HAP-1 (cell line): ENCODE measurements at regions not wholly inside any gene's neighbourhood (a gene's known extent, or its start where the extent isn't known, plus 50 kb on each side); places are given as distances from the start of the nearest gene placed in this dataset.
"Not testable (repeated sequence)": the region's sequence is repeated elsewhere in the genome, so short reads cannot be mapped to it uniquely, and the experiment has no call there.

Experiments
- DNase-seq, 2 experiments: peaks; one replicate each; pipeline ENCODE4 v3.0.0-alpha.2; 2016 to 2020; ENCODE audit warnings: low spot score in 2 of 2
- H3K27me3 ChIP-seq: fragments of 250-450 bp; sonication (Bioruptor Pico); 2 replicates; pipeline ENCODE4 v1.5.1; 2020; ENCODE audit warnings: low read depth, mild to moderate bottlenecking, moderate library complexity
- H3K36me3 ChIP-seq: fragments of 250-450 bp; sonication (Bioruptor Pico); replicated peaks from 2 replicates; pipeline ENCODE4 v1.5.1; 2020; ENCODE audit warnings: mild to moderate bottlenecking
- H3K4me1 ChIP-seq: fragments of 250-450 bp; sonication (Bioruptor Pico); 2 replicates; pipeline ENCODE4 v1.5.1; 2020; ENCODE audit warnings: mild to moderate bottlenecking
- H3K4me3 ChIP-seq: fragments of 250-450 bp; sonication (Bioruptor Pico); 2 replicates; pipeline ENCODE4 v1.5.1; 2020; ENCODE audit warnings: mild to moderate bottlenecking, moderate library complexity
- H3K9me3 ChIP-seq: fragments of 250-450 bp; sonication (Bioruptor Pico); 2 replicates; pipeline ENCODE4 v1.5.1; 2020; ENCODE audit warnings: mild to moderate bottlenecking, moderate library complexity
- in situ Hi-C: fragments of 300-500 bp; cut with MboI; formaldehyde crosslinking; loops from 3 replicates; pipeline ENCODE4 v1.14.3; 2020; ENCODE audit warnings: low sequenced_read_pairs, inconsistent platforms, mixed read lengths

DNA sequence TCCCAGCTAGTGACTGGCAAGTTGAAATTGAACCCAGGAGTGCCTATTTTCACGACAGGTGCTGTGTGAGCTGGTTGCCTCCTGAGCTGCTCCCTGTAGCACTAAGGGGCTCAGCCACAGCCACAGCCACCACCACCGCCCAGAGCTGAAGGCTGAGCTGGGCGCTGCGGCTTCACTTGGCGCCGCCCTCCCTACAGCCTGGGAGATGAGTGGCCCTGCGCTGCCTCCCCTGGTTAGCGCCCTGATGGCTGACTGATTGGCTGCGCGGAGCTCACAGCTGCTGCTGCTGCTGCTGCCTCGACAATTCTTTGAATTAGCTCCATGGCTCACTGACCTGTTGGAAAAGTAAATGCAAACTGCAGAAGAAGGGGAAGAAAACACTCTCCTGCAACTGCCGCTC, 91.8 kb upstream of the TMEM132E start:
- Histone ChIP-seq H3K4me1 (no peaks in the 10 kb centered on the region), H3K27me3 (no peaks in the 10 kb centered on the region), H3K4me3 (no peak overlapping the region), H3K9me3 (no peaks in the 10 kb centered on the region), H3K36me3 (no peaks in the 10 kb centered on the region)
- in situ Hi-C loops = no loop called here
- DNase-seq = no peak

DNA sequence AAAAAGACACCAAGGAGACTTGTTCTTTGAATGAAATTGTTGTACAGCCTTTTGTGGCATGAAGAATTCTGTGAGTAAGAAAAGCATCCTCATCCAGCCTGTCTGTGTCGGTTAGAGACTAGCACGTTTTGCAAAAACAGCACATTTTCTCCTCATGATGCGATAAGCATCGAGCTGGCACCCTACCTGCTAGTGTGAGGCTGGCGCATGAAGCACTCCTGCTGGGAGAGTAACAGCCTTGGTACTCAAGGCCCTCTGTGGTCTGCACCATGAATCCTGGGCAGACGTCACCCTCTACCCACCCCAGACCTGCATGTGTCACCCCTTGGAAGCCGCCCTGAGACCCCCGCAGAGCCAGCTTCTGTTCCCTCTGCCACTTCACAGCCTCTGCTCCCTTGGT, 92.6 kb upstream of the TMEM132E start:
- Histone ChIP-seq H3K9me3 (no peaks in the 10 kb centered on the region), H3K4me1 (no peaks in the 10 kb centered on the region), H3K36me3 (no peaks in the 10 kb centered on the region), H3K27me3 (no peaks in the 10 kb centered on the region), H3K4me3 (no peak overlapping the region)
- in situ Hi-C loops = no loop called here
- DNase-seq = no peak

DNA sequence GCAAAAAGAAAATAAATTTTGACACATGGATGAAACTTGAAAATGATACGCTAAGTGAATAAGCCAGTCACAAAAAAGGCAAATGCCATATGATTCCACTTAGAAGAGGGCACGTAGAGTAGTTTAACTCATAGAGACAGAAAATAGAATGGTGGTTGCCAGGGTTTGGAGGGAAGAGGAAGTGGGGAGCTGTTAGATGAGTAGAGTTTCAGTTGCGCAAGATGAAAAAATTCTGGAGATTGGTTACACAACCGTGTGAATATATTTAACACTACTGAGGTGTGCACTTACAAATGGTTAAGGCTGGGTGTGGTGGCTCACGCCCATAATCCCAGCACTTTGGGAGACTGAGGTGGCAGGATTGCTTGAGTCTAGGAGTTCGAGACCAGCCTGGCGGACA, 93.4 kb upstream of the TMEM132E start:
- Histone ChIP-seq H3K36me3 (no peaks in the 10 kb centered on the region), H3K9me3 (no peaks in the 10 kb centered on the region), H3K4me1 (no peaks in the 10 kb centered on the region), H3K27me3 (no peaks in the 10 kb centered on the region), H3K4me3 (no peak overlapping the region)
- DNase-seq = no peak
- in situ Hi-C loops = no loop called here

DNA sequence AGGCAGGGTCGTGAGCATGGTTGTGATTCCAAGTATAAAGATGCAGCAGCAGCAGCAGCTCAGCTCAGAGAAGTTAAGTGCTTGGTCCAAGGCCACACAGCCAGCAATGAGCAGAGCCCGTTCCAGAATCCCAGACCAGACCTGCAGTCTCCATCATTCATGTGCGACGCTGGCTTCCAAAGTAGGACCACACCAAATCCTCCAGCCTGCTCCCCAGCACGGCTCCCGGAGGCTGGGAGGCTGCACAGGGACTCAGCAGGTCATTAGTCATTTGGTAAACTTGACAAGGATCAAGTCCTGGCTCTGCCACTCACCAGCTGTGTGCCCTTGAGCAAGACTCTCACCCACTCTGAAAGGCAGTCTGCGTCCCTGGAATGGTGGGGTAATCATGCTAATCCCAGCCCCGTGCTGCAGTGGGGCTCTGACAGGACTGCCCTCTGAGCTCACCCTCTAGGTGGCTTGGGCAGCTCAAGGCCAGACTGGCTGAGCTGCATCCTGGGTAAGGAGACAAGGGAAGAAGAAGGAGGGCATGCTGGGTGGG, 95.1 kb upstream of the TMEM132E start:
- Histone ChIP-seq H3K9me3 (no peaks in the 10 kb centered on the region), H3K27me3 (no peaks in the 10 kb centered on the region), H3K4me3 (no peak overlapping the region), H3K4me1 (no peaks in the 10 kb centered on the region), H3K36me3 (no peaks in the 10 kb centered on the region)
- in situ Hi-C loops = no loop called here
- DNase-seq = no peak

DNA sequence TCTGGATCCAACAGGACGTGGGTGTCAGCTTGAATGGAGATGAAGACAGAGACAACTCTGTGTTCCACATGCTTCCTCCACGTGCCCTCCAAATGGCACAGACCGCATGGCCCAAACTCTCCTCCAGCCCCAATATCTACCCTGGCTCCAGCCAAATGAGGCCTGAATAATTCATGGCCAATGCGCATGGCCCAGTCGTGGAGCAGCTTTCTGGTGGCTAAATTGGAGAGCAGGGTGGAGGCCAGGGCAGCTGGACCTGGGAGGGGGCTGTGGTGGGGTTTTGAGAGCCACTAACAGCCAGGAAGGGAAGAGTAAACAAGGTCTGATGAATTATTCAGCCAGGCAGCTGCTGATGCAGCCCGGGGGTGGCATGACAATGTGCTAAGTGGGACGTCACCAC, 96.7 kb upstream of the TMEM132E start:
- in situ Hi-C loops = no loop called here
- Histone ChIP-seq H3K27me3 (no peaks in the 10 kb centered on the region; the same call in 1 of the 2 replicates), H3K36me3 (no peaks in the 10 kb centered on the region), H3K4me1 (no peaks in the 10 kb centered on the region), H3K4me3 (no peak overlapping the region), H3K9me3 (no peaks in the 10 kb centered on the region)
- DNase-seq = no peak

DNA sequence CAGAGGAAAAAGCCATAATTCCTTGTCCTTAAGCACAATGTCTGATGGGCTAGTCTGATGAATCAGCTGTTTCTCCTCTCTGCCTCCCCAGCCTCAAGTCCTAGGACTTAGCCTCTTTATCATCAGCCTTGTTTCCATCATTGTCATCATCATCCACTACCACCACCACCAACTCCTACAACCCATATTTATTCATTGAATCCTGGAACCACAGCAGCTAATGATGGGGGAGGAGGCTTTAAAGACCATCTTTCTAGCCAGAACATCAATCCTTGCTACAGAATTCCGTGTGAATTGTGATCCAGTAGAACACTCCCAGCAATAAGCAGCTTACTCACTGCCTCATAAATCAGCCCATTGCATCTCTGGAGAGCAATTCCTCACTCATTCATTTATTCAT, 97.6 kb upstream of the TMEM132E start:
- H3K36me3 ChIP-seq = no peaks in the 10 kb centered on the region
- H3K4me1 ChIP-seq = no peaks in the 10 kb centered on the region
- no peak for DNase-seq
- H3K27me3 ChIP-seq = no peaks in the 10 kb centered on the region; the same call in 1 of the 2 replicates
- no peaks in the 10 kb centered on the region for H3K9me3 ChIP-seq
- no peak overlapping the region for H3K4me3 ChIP-seq
- in situ Hi-C loops = no loop called here

DNA sequence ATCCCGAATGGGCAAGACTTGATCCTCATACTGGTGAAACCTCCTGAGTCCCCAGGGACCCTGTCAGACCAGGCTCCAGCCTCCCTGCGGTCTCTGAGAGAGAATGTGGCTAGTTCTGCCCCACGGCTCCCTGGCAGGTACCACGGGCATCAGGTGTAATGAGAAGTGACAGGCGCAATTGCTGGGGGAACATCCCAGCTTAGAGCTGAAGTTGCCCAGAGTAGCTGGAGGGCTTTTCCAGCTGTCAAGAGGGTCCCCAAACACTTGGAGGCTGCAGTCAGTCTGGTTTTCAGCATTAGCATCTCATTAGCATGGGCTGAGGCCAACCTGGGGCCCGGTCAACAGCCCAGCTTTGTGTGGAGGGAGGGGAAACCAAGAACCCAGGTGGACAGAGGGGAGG, 100.0 kb upstream of the TMEM132E start:
- no peaks in the 10 kb centered on the region for H3K4me1 ChIP-seq
- no peaks in the 10 kb centered on the region; the same call in 1 of the 2 replicates for H3K27me3 ChIP-seq
- H3K9me3 ChIP-seq = no peaks in the 10 kb centered on the region
- H3K4me3 ChIP-seq = no peak overlapping the region
- DNase-seq = no peak
- in situ Hi-C loops = no loop called here
- H3K36me3 ChIP-seq = no peaks in the 10 kb centered on the region

DNA sequence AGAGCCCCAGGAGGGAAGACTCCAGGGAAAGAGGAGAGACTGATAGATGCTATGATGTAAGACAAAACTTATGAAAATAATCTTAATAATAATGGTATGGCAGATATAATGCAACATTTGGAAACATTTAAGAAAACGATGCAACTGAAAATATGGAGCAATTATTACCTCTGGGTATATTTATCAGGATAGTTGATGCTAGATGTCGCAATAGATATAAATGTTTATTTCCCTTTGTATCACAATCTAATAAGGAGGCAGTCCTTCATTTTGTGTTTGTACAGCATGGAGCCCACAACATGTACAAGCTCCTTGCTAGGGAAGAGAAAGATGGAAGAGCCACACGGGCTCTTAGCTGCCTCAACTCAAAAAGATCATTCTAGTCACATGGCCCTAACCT, 101.1 kb upstream of the TMEM132E start:
- Histone ChIP-seq H3K27me3 (no peaks in the 10 kb centered on the region; the same call in 1 of the 2 replicates), H3K36me3 (no peaks in the 10 kb centered on the region), H3K4me1 (no peaks in the 10 kb centered on the region), H3K4me3 (no peak overlapping the region), H3K9me3 (no peaks in the 10 kb centered on the region)
- no peak for DNase-seq
- in situ Hi-C loops = no loop called here

DNA sequence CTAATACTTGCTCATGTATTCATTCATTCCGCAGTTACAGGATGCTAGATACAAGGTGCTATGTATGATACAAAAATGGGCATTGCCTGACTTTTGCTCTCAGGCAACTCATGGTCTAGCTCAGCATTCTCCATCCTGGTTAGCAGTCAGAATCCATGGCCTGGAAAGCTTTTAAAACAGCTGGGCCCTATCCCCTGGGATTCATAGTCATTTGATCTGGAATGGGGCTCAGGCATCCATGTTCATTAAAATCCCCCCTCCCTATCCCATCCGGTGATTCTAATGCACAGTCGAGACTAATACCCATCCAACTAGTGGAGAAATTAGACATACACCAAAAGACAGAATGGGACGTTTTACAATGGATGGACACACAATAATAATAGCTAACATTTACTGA, 104.1 kb upstream of the TMEM132E start:
- in situ Hi-C loops = no loop called here
- no peaks in the 10 kb centered on the region for H3K4me1 ChIP-seq
- no peak for DNase-seq
- H3K4me3 ChIP-seq = no peak overlapping the region
- H3K36me3 ChIP-seq = no peaks in the 10 kb centered on the region
- no peaks in the 10 kb centered on the region for H3K9me3 ChIP-seq
- no peaks in the 10 kb centered on the region; the same call in 1 of the 2 replicates for H3K27me3 ChIP-seq

DNA sequence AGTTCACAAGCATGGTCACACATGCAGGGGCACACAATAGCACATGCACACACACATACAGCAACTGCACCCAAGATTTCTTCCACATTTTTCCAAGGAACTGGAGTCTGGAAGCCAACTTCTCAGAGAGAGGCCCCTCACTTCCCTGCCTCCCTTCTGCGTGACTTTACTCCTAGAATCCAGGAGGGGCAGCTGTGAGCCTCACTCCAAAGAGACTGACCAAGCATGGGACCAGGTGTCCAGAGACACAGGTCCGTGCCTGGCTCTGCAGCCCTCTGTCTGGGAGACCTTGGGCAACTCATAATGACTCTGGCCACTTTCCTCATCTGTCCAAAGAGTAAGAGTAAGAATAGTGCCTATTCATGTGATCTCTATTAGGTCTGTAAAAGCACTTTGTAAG, 104.7 kb upstream of the TMEM132E start:
- DNase-seq = no peak
- Histone ChIP-seq H3K36me3 (no peaks in the 10 kb centered on the region), H3K4me1 (no peaks in the 10 kb centered on the region), H3K4me3 (no peak overlapping the region), H3K27me3 (no peaks in the 10 kb centered on the region; the same call in 1 of the 2 replicates), H3K9me3 (no peaks in the 10 kb centered on the region)
- in situ Hi-C loops = no loop called here

DNA sequence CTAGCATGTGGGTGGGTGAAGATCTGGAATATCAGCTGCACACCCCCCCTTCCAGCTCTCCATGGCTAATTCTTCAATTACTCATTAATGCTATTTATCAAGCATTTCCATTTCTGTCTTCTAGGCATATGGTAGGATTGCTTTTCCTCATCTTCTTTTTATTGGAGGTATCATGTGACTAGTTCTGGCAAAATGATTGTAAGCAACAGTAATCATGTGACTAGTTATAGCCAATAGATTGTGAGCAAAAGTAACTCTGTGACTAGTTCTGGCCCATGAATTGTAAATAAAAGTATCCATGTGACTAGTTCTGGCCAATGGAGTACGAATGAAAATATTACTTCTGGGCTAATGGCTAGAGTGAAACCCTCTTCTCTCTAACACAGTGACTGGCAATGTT, 107.0 kb upstream of the TMEM132E start:
- H3K4me1 ChIP-seq = no peaks in the 10 kb centered on the region
- in situ Hi-C loops = no loop called here
- DNase-seq = no peak
- H3K4me3 ChIP-seq = no peak overlapping the region
- no peaks in the 10 kb centered on the region for H3K36me3 ChIP-seq
- H3K9me3 ChIP-seq = no peaks in the 10 kb centered on the region
- H3K27me3 ChIP-seq = no peaks in the 10 kb centered on the region

DNA sequence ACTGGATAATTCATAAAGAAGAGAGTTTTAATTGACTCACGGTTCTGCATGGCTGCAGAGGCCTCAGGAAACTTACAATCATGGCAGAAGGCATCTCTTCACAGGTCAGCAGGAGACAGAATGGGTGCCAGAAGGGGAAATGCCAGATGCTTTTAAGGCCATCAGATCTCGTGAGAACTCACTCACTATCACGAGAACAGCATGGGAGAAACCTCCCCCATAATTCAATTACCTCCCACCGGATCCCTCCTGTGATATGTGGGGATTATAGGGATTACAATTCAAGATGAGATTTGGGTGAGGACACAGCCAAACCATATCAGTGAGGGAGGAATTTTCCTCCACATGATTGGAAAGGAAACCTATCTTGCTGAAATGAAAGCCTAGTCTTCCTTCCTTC, 108.1 kb upstream of the TMEM132E start:
- H3K4me1 ChIP-seq, H3K27me3 ChIP-seq, H3K9me3 ChIP-seq, H3K4me3 ChIP-seq, DNase-seq, H3K36me3 ChIP-seq, in situ Hi-C loops: not testable (repeated sequence)

DNA sequence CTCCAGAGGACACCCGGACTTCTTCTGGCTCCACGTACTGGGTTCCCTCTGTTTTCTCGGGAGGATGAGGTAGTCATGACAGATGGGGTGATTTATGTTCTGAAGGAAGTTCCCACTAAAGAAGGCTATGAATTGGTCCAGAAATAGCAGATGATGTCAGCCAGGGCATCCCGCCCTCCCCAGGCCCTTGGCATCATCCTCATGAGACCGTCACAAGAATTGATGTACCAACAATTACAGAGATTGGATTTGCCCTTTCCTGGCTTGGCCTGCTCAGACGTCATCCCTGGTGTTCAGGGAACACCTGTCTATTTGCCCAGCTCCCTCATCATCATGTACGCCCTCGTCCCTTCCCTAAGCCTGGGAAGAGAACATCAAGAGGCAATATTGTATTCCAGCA, 102.8 kb upstream of the CCL1 start:
- H3K36me3 ChIP-seq = no peaks in the 10 kb centered on the region
- no peaks in the 10 kb centered on the region for H3K27me3 ChIP-seq
- in situ Hi-C loops = no loop called here
- H3K9me3 ChIP-seq = no peaks in the 10 kb centered on the region
- H3K4me1 ChIP-seq = no peaks in the 10 kb centered on the region
- no peak overlapping the region for H3K4me3 ChIP-seq
- DNase-seq = no peak

DNA sequence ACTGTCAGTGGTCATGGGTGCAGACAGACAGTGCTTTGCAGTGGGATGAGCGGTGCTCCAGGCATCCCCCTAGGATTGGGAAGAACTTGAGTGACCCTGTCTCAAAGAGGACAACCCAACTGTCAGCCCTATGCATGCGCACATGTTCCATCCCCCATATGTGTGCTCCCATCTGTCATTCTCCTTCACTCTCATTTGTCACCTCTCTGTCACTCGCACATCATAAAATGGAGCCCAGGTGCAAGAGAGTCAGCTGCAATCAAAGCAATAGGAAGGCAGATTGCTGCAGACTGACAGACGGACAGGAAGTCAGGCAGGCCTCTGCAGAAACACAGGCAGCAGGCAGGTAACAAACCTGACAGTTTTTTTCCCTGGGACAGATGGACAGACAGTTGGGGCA, 101.8 kb upstream of the CCL1 start:
- Histone ChIP-seq H3K27me3 (no peaks in the 10 kb centered on the region), H3K4me1 (no peaks in the 10 kb centered on the region), H3K4me3 (no peak overlapping the region), H3K36me3 (no peaks in the 10 kb centered on the region), H3K9me3 (no peaks in the 10 kb centered on the region)
- DNase-seq = no peak
- in situ Hi-C loops = no loop called here

DNA sequence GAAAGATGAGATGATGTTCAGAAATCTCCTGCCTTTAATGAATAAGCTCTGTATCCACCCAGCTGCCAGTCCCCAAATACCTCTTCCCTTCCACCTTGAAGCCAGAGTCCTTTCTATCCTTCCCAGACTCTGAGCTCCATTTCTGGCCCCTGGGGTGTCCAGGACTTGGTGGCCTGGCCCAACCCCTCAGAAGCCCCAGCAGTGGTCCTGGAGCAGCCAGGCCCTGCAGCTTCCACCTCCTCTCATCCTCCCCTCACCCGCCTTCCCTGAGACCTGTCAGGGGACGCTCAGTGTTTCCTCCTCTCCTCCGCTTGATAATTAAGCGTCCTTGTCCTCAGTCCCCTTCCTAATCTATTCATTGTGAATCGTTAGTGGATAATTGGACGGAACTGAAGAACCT, 95.2 kb upstream of the CCL1 start:
- no peaks in the 10 kb centered on the region for H3K4me1 ChIP-seq
- H3K4me3 ChIP-seq = no peak overlapping the region
- no peaks in the 10 kb centered on the region for H3K36me3 ChIP-seq
- in situ Hi-C loops = no loop called here
- no peaks in the 10 kb centered on the region; the same call in 1 of the 2 replicates for H3K27me3 ChIP-seq
- DNase-seq = no peak
- no peaks in the 10 kb centered on the region for H3K9me3 ChIP-seq
